ENCODE measurements at regions not wholly inside any gene's neighbourhood (a gene's known extent, or its start where the extent isn't known, plus 50 kb on each side); places are given as distances from the start of the nearest gene placed in this dataset.
"Not testable (repeated sequence)": the region's sequence is repeated elsewhere in the genome, so short reads cannot be mapped to it uniquely, and the experiment has no call there.

DNA sequence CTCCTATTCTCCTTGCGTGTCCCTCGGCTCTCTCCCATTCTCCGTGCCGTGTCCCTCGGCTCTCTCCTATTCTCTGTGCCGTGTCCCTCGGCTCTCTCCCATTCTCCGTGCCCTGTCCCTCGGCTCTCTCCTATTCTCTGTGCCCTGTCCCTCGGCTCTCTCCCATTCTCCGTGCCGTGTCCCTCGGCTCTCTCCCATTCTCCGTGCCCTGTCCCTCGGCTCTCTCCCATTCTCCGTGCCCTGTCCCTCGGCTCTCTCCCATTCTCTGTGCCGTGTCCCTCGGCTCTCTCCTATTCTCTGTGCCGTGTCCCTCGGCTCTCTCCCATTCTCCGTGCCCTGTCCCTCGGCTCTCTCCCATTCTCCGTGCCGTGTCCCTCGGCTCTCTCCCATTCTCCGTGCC, 94.1 kb upstream of the FRG1 start:
- not testable (repeated sequence) for TF ChIP-seq POLR2A (IDR thresholded peaks at IDR 0.05)
- TF ChIP-seq, protein P1, sequence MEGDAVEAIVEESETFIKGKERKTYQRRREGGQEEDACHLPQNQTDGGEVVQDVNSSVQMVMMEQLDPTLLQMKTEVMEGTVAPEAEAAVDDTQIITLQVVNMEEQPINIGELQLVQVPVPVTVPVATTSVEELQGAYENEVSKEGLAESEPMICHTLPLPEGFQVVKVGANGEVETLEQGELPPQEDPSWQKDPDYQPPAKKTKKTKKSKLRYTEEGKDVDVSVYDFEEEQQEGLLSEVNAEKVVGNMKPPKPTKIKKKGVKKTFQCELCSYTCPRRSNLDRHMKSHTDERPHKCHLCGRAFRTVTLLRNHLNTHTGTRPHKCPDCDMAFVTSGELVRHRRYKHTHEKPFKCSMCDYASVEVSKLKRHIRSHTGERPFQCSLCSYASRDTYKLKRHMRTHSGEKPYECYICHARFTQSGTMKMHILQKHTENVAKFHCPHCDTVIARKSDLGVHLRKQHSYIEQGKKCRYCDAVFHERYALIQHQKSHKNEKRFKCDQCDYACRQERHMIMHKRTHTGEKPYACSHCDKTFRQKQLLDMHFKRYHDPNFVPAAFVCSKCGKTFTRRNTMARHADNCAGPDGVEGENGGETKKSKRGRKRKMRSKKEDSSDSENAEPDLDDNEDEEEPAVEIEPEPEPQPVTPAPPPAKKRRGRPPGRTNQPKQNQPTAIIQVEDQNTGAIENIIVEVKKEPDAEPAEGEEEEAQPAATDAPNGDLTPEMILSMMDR (IDR thresholded peaks at IDR 0.05), result not testable (repeated sequence)
